GM12874 (cell line): ENCODE measurements at regions not wholly inside any gene's neighbourhood (a gene's known extent, or its start where the extent isn't known, plus 50 kb on each side); places are given as distances from the start of the nearest gene placed in this dataset.

Source experiments
- TF ChIP-seq, protein P1 (sequence below): IDR thresholded peaks from 2 replicates; pipeline ENCODE4 v1.5.1; 2011; ENCODE audit warnings: low read depth, mild to moderate bottlenecking, control low read depth, low read length, moderate library complexity; ENCODE audit not compliant: insufficient read depth

DNA sequence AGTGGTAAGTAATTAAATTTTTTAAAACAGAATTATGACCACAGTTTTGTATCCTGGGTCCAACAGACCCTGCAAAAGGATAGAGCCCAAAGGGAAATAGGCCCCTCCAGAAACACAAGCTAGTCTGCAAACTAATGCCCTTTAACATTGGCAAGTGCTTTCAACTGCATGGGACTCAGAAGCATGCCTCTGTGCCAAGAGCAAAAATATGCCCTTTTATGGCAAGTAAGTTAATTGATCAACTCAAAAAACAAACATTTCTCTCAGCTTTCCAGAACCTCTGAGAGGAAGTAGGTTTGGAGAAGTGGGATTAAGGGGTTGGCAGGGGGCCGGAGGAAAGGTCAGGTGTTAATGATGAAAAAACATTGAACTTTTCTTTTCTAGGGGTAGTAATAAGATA is 186.6 kb upstream of the PRSS1 start:
- TF ChIP-seq, protein P1, sequence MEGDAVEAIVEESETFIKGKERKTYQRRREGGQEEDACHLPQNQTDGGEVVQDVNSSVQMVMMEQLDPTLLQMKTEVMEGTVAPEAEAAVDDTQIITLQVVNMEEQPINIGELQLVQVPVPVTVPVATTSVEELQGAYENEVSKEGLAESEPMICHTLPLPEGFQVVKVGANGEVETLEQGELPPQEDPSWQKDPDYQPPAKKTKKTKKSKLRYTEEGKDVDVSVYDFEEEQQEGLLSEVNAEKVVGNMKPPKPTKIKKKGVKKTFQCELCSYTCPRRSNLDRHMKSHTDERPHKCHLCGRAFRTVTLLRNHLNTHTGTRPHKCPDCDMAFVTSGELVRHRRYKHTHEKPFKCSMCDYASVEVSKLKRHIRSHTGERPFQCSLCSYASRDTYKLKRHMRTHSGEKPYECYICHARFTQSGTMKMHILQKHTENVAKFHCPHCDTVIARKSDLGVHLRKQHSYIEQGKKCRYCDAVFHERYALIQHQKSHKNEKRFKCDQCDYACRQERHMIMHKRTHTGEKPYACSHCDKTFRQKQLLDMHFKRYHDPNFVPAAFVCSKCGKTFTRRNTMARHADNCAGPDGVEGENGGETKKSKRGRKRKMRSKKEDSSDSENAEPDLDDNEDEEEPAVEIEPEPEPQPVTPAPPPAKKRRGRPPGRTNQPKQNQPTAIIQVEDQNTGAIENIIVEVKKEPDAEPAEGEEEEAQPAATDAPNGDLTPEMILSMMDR = no peak

DNA sequence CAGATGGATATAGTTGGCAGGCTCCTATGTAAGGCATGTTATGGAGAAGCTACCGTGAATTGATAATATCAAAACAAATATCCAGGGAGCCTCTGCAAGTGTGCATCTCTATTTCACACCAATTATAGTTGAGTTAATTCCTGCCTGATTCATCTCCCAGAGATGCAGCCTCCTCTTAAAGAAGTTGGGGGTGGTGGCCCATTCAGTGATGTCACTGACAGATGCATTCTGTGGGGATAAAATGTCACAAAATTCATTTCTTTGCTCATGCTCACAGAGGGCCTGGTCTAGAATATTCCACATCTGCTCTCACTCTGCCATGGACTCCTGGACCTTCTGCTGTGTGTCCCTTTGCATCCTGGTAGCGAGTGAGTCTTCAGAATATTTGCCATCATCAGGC is 189.1 kb upstream of the PRSS1 start:
- TF ChIP-seq, protein P1 = no peak

DNA sequence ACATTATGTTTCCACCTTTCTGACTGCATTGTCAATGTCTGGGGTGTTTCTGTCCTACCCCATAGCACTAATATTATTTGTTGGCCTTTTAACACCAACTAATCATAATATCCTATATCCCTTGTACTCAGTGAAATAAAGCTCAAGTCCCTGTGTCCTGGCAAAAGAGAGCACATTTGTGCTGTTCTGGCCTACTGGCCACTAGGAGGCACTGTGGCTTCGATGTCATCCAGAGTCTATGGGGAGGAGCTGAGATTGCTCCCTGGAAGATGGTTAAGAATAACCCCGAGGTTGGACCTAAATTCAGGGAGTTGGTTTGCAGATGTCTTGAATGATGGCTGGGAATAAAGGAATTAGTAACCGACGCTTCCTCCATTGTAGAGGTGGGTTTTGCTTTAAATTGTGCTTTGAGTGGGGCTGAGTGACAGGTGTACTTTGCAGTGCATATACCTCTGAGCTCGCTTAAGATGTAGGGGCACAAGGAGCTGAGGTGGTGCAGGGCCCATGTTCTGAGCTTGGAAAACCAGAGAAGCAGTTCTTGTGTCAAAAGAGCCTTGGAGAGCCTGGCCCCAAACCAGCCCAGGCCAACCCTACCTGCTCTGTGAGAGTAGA is 191.2 kb upstream of the PRSS1 start:
- TF ChIP-seq, protein P1 = peak; percentile 88

DNA sequence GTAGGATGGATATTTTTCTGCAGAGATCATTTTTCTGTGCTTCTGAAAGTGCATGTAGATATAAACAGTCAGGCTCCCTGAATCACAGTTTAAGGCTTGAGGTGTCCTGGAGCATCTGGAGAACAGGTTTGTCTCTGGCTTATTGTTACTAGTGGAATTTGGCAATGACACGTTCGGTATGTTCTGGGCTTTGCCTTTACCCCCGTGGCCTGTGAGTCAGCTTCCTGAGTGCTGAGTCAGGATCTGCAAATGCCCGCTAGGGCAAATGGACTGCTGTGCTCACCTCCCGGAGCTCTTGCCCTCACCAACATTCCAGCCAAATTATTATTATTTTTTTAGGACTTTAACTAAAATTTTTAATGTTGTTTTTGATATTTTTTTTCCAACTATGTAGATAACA is 192.5 kb upstream of the PRSS1 start:
- TF ChIP-seq, protein P1 = no peak

DNA sequence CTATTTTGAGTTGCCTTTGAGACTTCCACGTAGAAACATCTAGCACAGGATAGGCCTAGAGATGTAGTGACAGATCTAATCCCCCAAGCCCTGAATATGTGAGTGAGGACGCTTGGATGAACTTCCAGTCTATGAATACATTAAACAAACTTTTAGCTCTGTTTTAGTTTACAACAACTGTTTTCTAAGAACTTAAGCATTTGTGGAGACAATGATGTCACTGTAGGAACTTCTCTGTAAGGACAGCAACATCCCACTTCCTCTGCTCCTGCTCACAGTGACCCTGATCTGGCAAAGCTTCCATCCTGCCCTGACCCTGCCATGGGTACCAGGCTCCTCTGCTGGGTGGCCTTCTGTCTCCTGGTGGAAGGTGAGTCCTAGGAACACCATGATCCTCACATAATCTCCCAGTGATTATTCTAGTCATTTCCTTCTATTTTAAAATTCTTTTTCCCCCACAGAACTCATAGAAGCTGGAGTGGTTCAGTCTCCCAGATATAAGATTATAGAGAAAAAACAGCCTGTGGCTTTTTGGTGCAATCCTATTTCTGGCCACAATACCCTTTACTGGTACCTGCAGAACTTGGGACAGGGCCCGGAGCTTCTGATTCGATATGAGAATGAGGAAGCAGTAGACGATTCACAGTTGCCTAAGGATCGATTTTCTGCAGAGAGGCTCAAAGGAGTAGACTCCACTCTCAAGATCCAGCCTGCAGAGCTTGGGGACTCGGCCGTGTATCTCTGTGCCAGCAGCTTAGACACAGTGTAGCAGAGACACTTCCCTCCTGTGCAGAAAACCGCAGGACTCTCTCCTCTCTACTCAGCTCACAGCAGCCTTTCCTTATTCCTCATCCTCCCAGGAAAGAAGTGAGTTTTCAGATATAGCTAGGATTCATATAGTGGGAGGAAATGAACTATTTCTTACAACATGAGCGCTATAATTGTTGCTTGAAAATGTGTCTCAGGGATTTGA is 194.4 kb upstream of the PRSS1 start:
- TF ChIP-seq, protein P1 = no peak

DNA sequence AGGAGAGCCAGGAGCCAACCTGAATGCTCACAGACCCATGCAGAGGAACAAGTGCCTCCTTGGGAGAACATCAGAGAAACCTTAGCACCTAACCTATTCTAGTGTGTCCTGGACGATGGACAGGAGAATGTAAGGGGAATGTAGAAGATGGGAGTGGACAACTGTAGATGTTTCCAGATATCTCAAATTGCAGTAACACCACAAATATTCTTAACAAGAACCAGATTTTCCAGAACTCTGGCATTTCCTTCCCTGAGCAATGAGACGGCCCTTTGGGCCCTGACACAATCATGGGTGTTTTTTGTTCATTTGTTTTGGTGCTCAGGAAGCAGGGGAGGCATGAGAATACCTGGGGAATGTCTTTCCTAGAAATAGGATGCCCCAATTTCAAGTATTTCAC is 196.1 kb upstream of the PRSS1 start:
- TF ChIP-seq, protein P1 = no peak

DNA sequence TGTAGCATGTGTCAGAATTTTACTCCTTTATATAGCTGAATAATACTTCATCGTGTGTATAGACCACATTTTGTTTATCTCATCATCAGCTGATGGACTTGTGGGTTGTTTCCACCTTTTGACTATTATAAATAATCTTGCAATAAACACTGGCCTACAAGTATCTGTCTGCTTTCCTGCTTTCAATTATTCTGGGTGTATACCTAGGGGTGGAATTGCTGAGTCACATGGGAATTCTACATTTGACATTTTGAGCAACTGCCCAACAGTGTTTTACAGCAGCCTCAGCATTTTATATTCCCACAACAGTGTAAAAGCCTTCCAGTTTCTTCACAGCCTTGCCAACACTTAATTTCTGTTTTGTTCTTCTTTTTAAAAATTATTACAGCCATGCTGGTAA is 200.3 kb upstream of the PRSS1 start:
- TF ChIP-seq, protein P1 = no peak
